Loucy (cell line): ENCODE measurements at regions not wholly inside any gene's neighbourhood (a gene's known extent, or its start where the extent isn't known, plus 50 kb on each side); places are given as distances from the start of the nearest gene placed in this dataset.

ENCODE experiments used
- H2AFZ ChIP-seq: fragments of 200-600 bp; sonication (generic); 2 replicates; pipeline ENCODE4 v1.6.0; 2016; ENCODE audit warnings: antibody characterized with exemption, mild to moderate bottlenecking, low read length, moderate library complexity
- H3F3A ChIP-seq: fragments of 200-600 bp; 2 replicates; pipeline ENCODE4 v1.6.0; 2016; ENCODE audit warnings: antibody characterized with exemption, low read depth, mild to moderate bottlenecking
- H3K27me3 ChIP-seq: fragments of 200-600 bp; sonication (generic); 2 replicates; pipeline ENCODE4 v1.6.1; 2014; ENCODE audit warnings: low read length, mild to moderate bottlenecking; ENCODE audit not compliant: insufficient read depth, poor library complexity, severe bottlenecking
- H3K36me3 ChIP-seq: fragments of 200-600 bp; sonication (generic); 2 replicates; pipeline ENCODE4 v1.6.1; 2016; ENCODE audit warnings: low read length; ENCODE audit not compliant: insufficient read depth
- H3K4me1 ChIP-seq: fragments of 200-600 bp; sonication (generic); 2 replicates; pipeline ENCODE4 v1.5.1; 2014; ENCODE audit warnings: low read length, mild to moderate bottlenecking; ENCODE audit not compliant: insufficient read depth, poor library complexity, severe bottlenecking
- H3K4me2 ChIP-seq: fragments of 200-600 bp; sonication (generic); 2 replicates; pipeline ENCODE4 v1.6.0; 2014; ENCODE audit warnings: antibody characterized with exemption, low read length, low read depth, mild to moderate bottlenecking; ENCODE audit not compliant: poor library complexity, severe bottlenecking
- H3K4me3 ChIP-seq: fragments of 200-600 bp; sonication (generic); 2 replicates; pipeline ENCODE4 v1.5.1; 2014; ENCODE audit warnings: low read length, mild to moderate bottlenecking, mixed read lengths; ENCODE audit not compliant: poor library complexity, severe bottlenecking
- H3K79me2 ChIP-seq: fragments of 200-600 bp; sonication (generic); 2 replicates; pipeline ENCODE4 v1.6.1; 2014; ENCODE audit warnings: low read length; ENCODE audit not compliant: insufficient read depth
- H3K9ac ChIP-seq: fragments of 200-600 bp; sonication (generic); 2 replicates; pipeline ENCODE4 v1.6.0; 2014; ENCODE audit warnings: mild to moderate bottlenecking, low read depth, low read length, moderate library complexity; ENCODE audit not compliant: poor library complexity, severe bottlenecking
- H3K9me2 ChIP-seq: fragments of 200-600 bp; sonication (generic); replicated peaks from 2 replicates; pipeline ENCODE4 v1.6.1; 2016; ENCODE audit warnings: low read depth, low read length, mixed read lengths
- H3K9me3 ChIP-seq: fragments of 200-600 bp; sonication (generic); 2 replicates; pipeline ENCODE4 v1.6.1; 2014; ENCODE audit warnings: mild to moderate bottlenecking, antibody characterized with exemption, low read length, low read depth; ENCODE audit not compliant: insufficient read depth
- H4K20me1 ChIP-seq: fragments of 200-600 bp; sonication (generic); 2 replicates; pipeline ENCODE4 v1.6.0; 2014; ENCODE audit warnings: antibody characterized with exemption, low read length, mild to moderate bottlenecking; ENCODE audit not compliant: insufficient read depth, poor library complexity, severe bottlenecking
- EZH2phosphoT487 ChIP-seq: fragments of 200-600 bp; IDR thresholded peaks from 2 replicates; pipeline ENCODE4 v1.6.1; 2018; ENCODE audit warnings: antibody characterized with exemption, mild to moderate bottlenecking, moderate library complexity, borderline replicate concordance
- TF ChIP-seq, protein P1 (sequence below): fragments of 200-600 bp; sonication (generic); conservative IDR thresholded peaks from 2 replicates; pipeline ENCODE4 v1.5.1; 2014; ENCODE audit warnings: mild to moderate bottlenecking, antibody characterized with exemption, low read length

DNA sequence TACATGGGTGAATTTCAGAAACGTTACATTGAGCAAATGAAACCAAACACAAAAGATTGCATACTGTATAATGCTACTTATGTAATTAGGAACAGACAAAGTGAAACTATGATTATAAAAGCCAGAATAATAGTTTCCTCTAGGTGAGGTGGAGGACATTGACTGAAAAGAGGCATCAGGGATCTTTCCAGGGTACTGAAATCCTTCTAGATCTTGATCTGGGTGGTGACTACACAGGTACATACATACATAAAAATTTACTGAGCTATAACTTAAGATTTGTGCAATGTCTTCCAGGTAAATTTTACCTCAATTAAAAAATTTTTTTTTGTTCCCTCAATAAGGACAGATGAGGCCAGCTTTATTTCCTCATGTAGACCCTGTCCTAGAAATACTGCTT lies 665.6 kb upstream of the UBE2E2 start:
- Histone ChIP-seq H3K4me1 (peaks cover 19% of the 10 kb centered on the region), H3K27me3 (no peaks in the 10 kb centered on the region), H3F3A (no peaks in the 10 kb centered on the region), H3K36me3 (no peaks in the 10 kb centered on the region), H2AFZ (no peak overlapping the region), H3K79me2 (no peaks in the 10 kb centered on the region), H3K4me3 (no peak overlapping the region), H3K4me2 (no peak overlapping the region), H4K20me1 (no peaks in the 10 kb centered on the region), H3K9me2 (no peaks in the 10 kb centered on the region), H3K9ac (no peak overlapping the region), H3K9me3 (peaks cover under 1% of the 10 kb centered on the region; the same call in 1 of the 2 replicates)
- TF ChIP-seq, protein P1, sequence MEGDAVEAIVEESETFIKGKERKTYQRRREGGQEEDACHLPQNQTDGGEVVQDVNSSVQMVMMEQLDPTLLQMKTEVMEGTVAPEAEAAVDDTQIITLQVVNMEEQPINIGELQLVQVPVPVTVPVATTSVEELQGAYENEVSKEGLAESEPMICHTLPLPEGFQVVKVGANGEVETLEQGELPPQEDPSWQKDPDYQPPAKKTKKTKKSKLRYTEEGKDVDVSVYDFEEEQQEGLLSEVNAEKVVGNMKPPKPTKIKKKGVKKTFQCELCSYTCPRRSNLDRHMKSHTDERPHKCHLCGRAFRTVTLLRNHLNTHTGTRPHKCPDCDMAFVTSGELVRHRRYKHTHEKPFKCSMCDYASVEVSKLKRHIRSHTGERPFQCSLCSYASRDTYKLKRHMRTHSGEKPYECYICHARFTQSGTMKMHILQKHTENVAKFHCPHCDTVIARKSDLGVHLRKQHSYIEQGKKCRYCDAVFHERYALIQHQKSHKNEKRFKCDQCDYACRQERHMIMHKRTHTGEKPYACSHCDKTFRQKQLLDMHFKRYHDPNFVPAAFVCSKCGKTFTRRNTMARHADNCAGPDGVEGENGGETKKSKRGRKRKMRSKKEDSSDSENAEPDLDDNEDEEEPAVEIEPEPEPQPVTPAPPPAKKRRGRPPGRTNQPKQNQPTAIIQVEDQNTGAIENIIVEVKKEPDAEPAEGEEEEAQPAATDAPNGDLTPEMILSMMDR: no peak
- TF ChIP-seq EZH2phosphoT487: no peak

DNA sequence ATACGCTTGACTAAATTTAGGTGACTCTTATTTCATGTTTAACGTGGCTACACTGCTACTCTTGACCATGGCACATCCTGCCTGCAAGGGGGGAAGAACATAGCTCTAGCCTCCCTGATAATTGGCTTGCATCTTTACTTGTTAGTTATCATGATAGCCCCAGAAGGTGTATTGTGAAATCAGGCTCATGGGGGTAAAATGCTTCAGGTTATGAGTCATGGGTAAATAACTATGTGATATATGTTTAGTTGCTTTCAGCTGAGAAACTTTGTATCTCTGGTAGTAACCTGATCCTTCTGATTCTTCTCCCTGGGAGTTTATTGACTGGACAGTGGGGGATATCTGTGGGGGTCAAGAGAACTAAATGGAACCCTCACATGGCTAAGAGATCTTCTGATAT lies 660.8 kb upstream of the UBE2E2 start:
- H3K4me2 ChIP-seq: no peak overlapping the region
- no peaks in the 10 kb centered on the region for H4K20me1 ChIP-seq
- peaks cover 2% of the 10 kb centered on the region for H3K4me1 ChIP-seq
- no peak overlapping the region for H2AFZ ChIP-seq
- no peaks in the 10 kb centered on the region for H3K9me3 ChIP-seq
- no peaks in the 10 kb centered on the region for H3K36me3 ChIP-seq
- H3K9me2 ChIP-seq: no peaks in the 10 kb centered on the region
- TF ChIP-seq, protein P1: no peak
- no peak for TF ChIP-seq EZH2phosphoT487
- H3K4me3 ChIP-seq: no peak overlapping the region
- no peak overlapping the region for H3K9ac ChIP-seq
- no peaks in the 10 kb centered on the region for H3F3A ChIP-seq
- H3K27me3 ChIP-seq: no peaks in the 10 kb centered on the region
- H3K79me2 ChIP-seq: no peaks in the 10 kb centered on the region

DNA sequence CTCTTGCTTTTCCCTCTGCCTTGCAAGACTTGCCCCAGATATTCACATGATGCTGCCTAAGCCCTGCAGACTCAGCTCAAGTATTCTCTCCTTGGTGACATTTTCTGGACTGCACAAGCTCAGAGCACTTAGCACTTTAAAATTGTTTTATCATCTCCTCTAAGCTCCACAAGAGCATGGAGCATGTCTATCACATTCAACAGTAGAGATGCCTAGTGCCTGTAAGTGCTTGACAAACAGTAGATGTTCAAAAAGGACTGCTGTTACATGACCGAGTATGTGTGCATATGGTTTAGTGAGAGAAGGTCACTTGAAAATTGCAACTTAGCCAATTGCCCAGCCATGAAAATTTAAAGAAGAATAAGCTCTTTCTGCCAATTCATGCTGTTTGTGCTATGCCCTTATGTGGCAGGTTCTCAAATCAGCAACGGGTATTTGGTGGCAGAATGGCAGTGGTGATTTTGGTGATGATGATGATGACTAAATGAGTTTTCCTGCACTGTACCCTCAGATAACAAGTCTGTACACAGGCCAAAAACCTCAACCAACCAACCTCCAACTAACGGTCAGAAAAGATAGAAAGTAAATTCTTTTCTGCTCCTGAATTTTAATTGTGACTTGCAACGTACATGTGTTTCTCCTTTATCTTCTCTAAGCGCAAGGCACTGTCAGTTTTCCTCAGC lies 647.2 kb upstream of the UBE2E2 start:
- Histone ChIP-seq H4K20me1 (no peaks in the 10 kb centered on the region), H3K4me1 (peaks cover 41% of the 10 kb centered on the region), H3K36me3 (no peaks in the 10 kb centered on the region), H3F3A (peaks cover 11% of the 10 kb centered on the region), H3K9me3 (no peaks in the 10 kb centered on the region), H2AFZ (peak overlapping the region; percentile 3), H3K9me2 (no peaks in the 10 kb centered on the region), H3K9ac (peak overlapping the region; percentile 77), H3K27me3 (no peaks in the 10 kb centered on the region), H3K79me2 (no peaks in the 10 kb centered on the region), H3K4me3 (peak overlapping the region; percentile 45), H3K4me2 (peak overlapping the region; percentile 59)
- no peak for TF ChIP-seq EZH2phosphoT487
- TF ChIP-seq, protein P1: no peak
